Progenitor cell of endocrine pancreas (in vitro differentiated cells): ENCODE measurements at regions not wholly inside any gene's neighbourhood (a gene's known extent, or its start where the extent isn't known, plus 50 kb on each side); places are given as distances from the start of the nearest gene placed in this dataset.

Source experiments
- DNase-seq: peaks from one replicate; pipeline ENCODE4 v3.0.0; 2021; ENCODE audit warnings: low spot score; ENCODE audit not compliant: unreplicated experiment
- H3K27ac Mint-ChIP-seq: 2 replicates; pipeline ENCODE4 v1.8.0; 2021; ENCODE audit warnings: mild to moderate bottlenecking, moderate library complexity, mixed read lengths
- H3K27me3 Mint-ChIP-seq: 2 replicates; pipeline ENCODE4 v1.8.0; 2021; ENCODE audit warnings: mixed read lengths
- H3K36me3 Mint-ChIP-seq: 2 replicates; pipeline ENCODE4 v1.8.0; 2022; ENCODE audit warnings: mixed read lengths; ENCODE audit not compliant: insufficient read depth
- H3K4me1 Mint-ChIP-seq: 2 replicates; pipeline ENCODE4 v1.8.0; 2021; ENCODE audit warnings: low read depth, mixed read lengths
- H3K4me3 Mint-ChIP-seq: 2 replicates; pipeline ENCODE4 v1.8.0; 2021; ENCODE audit warnings: low read depth, mild to moderate bottlenecking, moderate library complexity, mixed read lengths
- H3K9me3 Mint-ChIP-seq: 2 replicates; pipeline ENCODE4 v1.8.0; 2021; ENCODE audit warnings: low read depth, mixed read lengths
- CTCF ChIP-seq: fragments of 200-600 bp; sonication (generic); IDR thresholded peaks from one replicate; pipeline ENCODE4 v1.5.0; 2021; ENCODE audit warnings: antibody characterized with exemption, mild to moderate bottlenecking; ENCODE audit not compliant: unreplicated experiment

GRCh38 chr3:124249038-124249437 lies 257.1 kb upstream of the ROPN1 start:
- no peak for TF ChIP-seq CTCF
- no peak overlapping the region for H3K27ac Mint-ChIP-seq
- H3K27me3 Mint-ChIP-seq = no peaks in the 10 kb centered on the region
- H3K9me3 Mint-ChIP-seq = no peaks in the 10 kb centered on the region
- no peak for DNase-seq
- H3K4me3 Mint-ChIP-seq = no peak overlapping the region
- no peaks in the 10 kb centered on the region for H3K36me3 Mint-ChIP-seq
- H3K4me1 Mint-ChIP-seq = peaks cover 9% of the 10 kb centered on the region

GRCh38 chr3:124250053-124250452 lies 258.1 kb upstream of the ROPN1 start:
- no peaks in the 10 kb centered on the region for H3K36me3 Mint-ChIP-seq
- no peaks in the 10 kb centered on the region for H3K27me3 Mint-ChIP-seq

GRCh38 chr3:124256156-124256555 lies 264.2 kb upstream of the ROPN1 start:
- Mint-ChIP-seq H3K36me3 (no peaks in the 10 kb centered on the region), H3K27me3 (no peaks in the 10 kb centered on the region), H3K4me1 (peaks cover 22% of the 10 kb centered on the region), H3K27ac (no peak overlapping the region), H3K9me3 (no peaks in the 10 kb centered on the region), H3K4me3 (no peak overlapping the region)
- DNase-seq = no peak
- TF ChIP-seq CTCF = no peak

More at GRCh38 chr3:124250053-124250452, 258.1 kb upstream of the ROPN1 start:
- Mint-ChIP-seq H3K9me3 (no peaks in the 10 kb centered on the region), H3K4me3 (no peak overlapping the region), H3K4me1 (peaks cover 9% of the 10 kb centered on the region), H3K27ac (no peak overlapping the region)
- no peak for DNase-seq
- no peak for TF ChIP-seq CTCF

- Mint-ChIP-seq H3K9me3 (no peaks in the 10 kb centered on the region), H3K27me3 (no peaks in the 10 kb centered on the region), H3K36me3 (no peaks in the 10 kb centered on the region), H3K4me3 (no peak overlapping the region), H3K27ac (peak overlapping the region; percentile 35), H3K4me1 (peaks cover 27% of the 10 kb centered on the region)
- TF ChIP-seq CTCF = no peak
- DNase-seq = no peak
Measured at GRCh38 chr3:124256599-124256998, 264.7 kb upstream of the ROPN1 start.

- TF ChIP-seq CTCF = no peak
- no peak overlapping the region for H3K4me3 Mint-ChIP-seq
- H3K36me3 Mint-ChIP-seq = no peaks in the 10 kb centered on the region
- H3K27ac Mint-ChIP-seq = peak overlapping the region; percentile 21
- DNase-seq = no peak
- H3K4me1 Mint-ChIP-seq = peaks cover 27% of the 10 kb centered on the region
- H3K27me3 Mint-ChIP-seq = no peaks in the 10 kb centered on the region
- H3K9me3 Mint-ChIP-seq = no peaks in the 10 kb centered on the region
Measured at GRCh38 chr3:124257336-124257864, 265.5 kb upstream of the ROPN1 start.
